ENCODE measurements at regions not wholly inside any gene's neighbourhood (a gene's known extent, or its start where the extent isn't known, plus 50 kb on each side); places are given as distances from the start of the nearest gene placed in this dataset.
A peak's percentile ranks its signal among the peaks of the same experiment; 100 is the strongest.
"Not testable (repeated sequence)": the region's sequence is repeated elsewhere in the genome, so short reads cannot be mapped to it uniquely, and the experiment has no call there.

- Mint-ChIP-seq H3K27ac (no peak overlapping the region), H3K9me3 (peaks cover 0 to 3% of the 10 kb centered on the region in 2 donors), H3K4me3 (no peak overlapping the region), H3K27me3 (no peaks in the 10 kb centered on the region), H3K36me3 (no peaks in the 10 kb centered on the region), H3K4me1 (no peaks in the 10 kb centered on the region)
- ATAC-seq (replicated peaks) (no peak), DNase-seq (no peak)
Measured at GRCh38 chr14:45621731-45622130, 368.7 kb upstream of the MIS18BP1 start.

GRCh38 chr14:45619831-45620230 lies 366.8 kb upstream of the MIS18BP1 start:
- no peak overlapping the region for H3K27ac Mint-ChIP-seq
- ATAC-seq (replicated peaks) (no peak), DNase-seq (no peak)
- no peaks in the 10 kb centered on the region for H3K27me3 Mint-ChIP-seq
- no peaks in the 10 kb centered on the region for H3K36me3 Mint-ChIP-seq
- no peaks in the 10 kb centered on the region for H3K4me1 Mint-ChIP-seq
- peaks cover 0 to 3% of the 10 kb centered on the region in 2 donors for H3K9me3 Mint-ChIP-seq
- no peak overlapping the region for H3K4me3 Mint-ChIP-seq

- Mint-ChIP-seq H3K27ac (no peak overlapping the region), H3K4me1 (no peaks in the 10 kb centered on the region), H3K4me3 (no peak overlapping the region), H3K27me3 (no peaks in the 10 kb centered on the region), H3K36me3 (no peaks in the 10 kb centered on the region), H3K9me3 (no peaks in the 10 kb centered on the region)
- DNase-seq: no peak
- ATAC-seq (replicated peaks): no peak
Measured at GRCh38 chr14:45610318-45610717, 357.3 kb upstream of the MIS18BP1 start.

GRCh38 chr14:45587142-45587541 lies 334.1 kb upstream of the MIS18BP1 start:
- H3K36me3 Mint-ChIP-seq: no peaks in the 10 kb centered on the region
- no peak for ATAC-seq (replicated peaks)
- no peaks in the 10 kb centered on the region for H3K27me3 Mint-ChIP-seq
- H3K9me3 Mint-ChIP-seq: peaks cover 11 to 14% of the 10 kb centered on the region in 2 donors
- no peak for DNase-seq
- H3K27ac Mint-ChIP-seq: no peak overlapping the region
- no peak overlapping the region for H3K4me3 Mint-ChIP-seq
- H3K4me1 Mint-ChIP-seq: no peaks in the 10 kb centered on the region

GRCh38 chr14:45559626-45560025 lies 306.6 kb upstream of the MIS18BP1 start:
- no peak overlapping the region for H3K4me3 Mint-ChIP-seq
- no peaks in the 10 kb centered on the region for H3K27me3 Mint-ChIP-seq
- H3K36me3 Mint-ChIP-seq: no peaks in the 10 kb centered on the region
- H3K9me3 Mint-ChIP-seq: peaks cover 0 to 2% of the 10 kb centered on the region in 2 donors
- ATAC-seq (replicated peaks) (peak in 1 of 2 donors; percentile 10), DNase-seq (no peak)
- H3K4me1 Mint-ChIP-seq: no peaks in the 10 kb centered on the region
- H3K27ac Mint-ChIP-seq: no peak overlapping the region

GRCh38 chr14:45558183-45558582 lies 305.2 kb upstream of the MIS18BP1 start:
- no peak for DNase-seq
- Mint-ChIP-seq H3K4me3 (no peak overlapping the region), H3K27ac (no peak overlapping the region), H3K27me3 (no peaks in the 10 kb centered on the region), H3K9me3 (no peaks in the 10 kb centered on the region), H3K36me3 (no peaks in the 10 kb centered on the region), H3K4me1 (no peaks in the 10 kb centered on the region)
- no peak for ATAC-seq (replicated peaks)

- no peak overlapping the region for H3K4me3 Mint-ChIP-seq
- ATAC-seq (replicated peaks): no peak
- H3K27me3 Mint-ChIP-seq: no peaks in the 10 kb centered on the region
- no peaks in the 10 kb centered on the region for H3K36me3 Mint-ChIP-seq
- no peaks in the 10 kb centered on the region for H3K4me1 Mint-ChIP-seq
- DNase-seq: no peak
- H3K9me3 Mint-ChIP-seq: peaks cover 0 to 3% of the 10 kb centered on the region in 2 donors
- H3K27ac Mint-ChIP-seq: no peak overlapping the region
Measured at GRCh38 chr14:45553981-45554380, 301.0 kb upstream of the MIS18BP1 start.

GRCh38 chr14:45551240-45551820 lies 298.3 kb upstream of the MIS18BP1 start:
- not testable (repeated sequence) for H3K4me3 Mint-ChIP-seq, DNase-seq

GRCh38 chr14:45531022-45531421 lies 278.0 kb upstream of the MIS18BP1 start:
- no peak for ATAC-seq (replicated peaks)
- no peaks in the 10 kb centered on the region for H3K36me3 Mint-ChIP-seq

More at GRCh38 chr14:45551240-45551820, 298.3 kb upstream of the MIS18BP1 start:
- ATAC-seq (replicated peaks); H3K4me1 Mint-ChIP-seq; H3K27ac Mint-ChIP-seq; H3K36me3 Mint-ChIP-seq; H3K27me3 Mint-ChIP-seq; H3K9me3 Mint-ChIP-seq: not testable (repeated sequence)

GRCh38 chr14:45526715-45527549 lies 273.9 kb upstream of the MIS18BP1 start:
- Mint-ChIP-seq H3K9me3 (peaks cover 2 to 3% of the 10 kb centered on the region in 2 donors), H3K4me3 (no peak overlapping the region), H3K36me3 (no peaks in the 10 kb centered on the region), H3K27ac (no peak overlapping the region), H3K4me1 (no peaks in the 10 kb centered on the region), H3K27me3 (no peaks in the 10 kb centered on the region)
- ATAC-seq (replicated peaks): peak; percentile 57 to 63
- no peak for DNase-seq

More at GRCh38 chr14:45531022-45531421, 278.0 kb upstream of the MIS18BP1 start:
- no peak for DNase-seq
- H3K27ac Mint-ChIP-seq: no peak overlapping the region
- H3K4me1 Mint-ChIP-seq: no peaks in the 10 kb centered on the region
- H3K27me3 Mint-ChIP-seq: no peaks in the 10 kb centered on the region
- H3K9me3 Mint-ChIP-seq: peaks cover 11 to 12% of the 10 kb centered on the region in 2 donors
- H3K4me3 Mint-ChIP-seq: no peak overlapping the region

- Mint-ChIP-seq H3K4me3 (no peak overlapping the region), H3K9me3 (peaks cover 0 to 2% of the 10 kb centered on the region in 2 donors), H3K36me3 (no peaks in the 10 kb centered on the region), H3K27ac (no peak overlapping the region), H3K27me3 (no peaks in the 10 kb centered on the region), H3K4me1 (no peaks in the 10 kb centered on the region)
- DNase-seq (no peak), ATAC-seq (replicated peaks) (no peak)
Measured at GRCh38 chr14:45519766-45520165, 266.8 kb upstream of the MIS18BP1 start.

- Mint-ChIP-seq H3K9me3 (peaks cover 0 to 1% of the 10 kb centered on the region in 2 donors), H3K27me3 (no peaks in the 10 kb centered on the region), H3K36me3 (no peaks in the 10 kb centered on the region), H3K4me3 (no peak overlapping the region), H3K27ac (no peak overlapping the region), H3K4me1 (no peaks in the 10 kb centered on the region)
- DNase-seq (no peak), ATAC-seq (replicated peaks) (no peak)
Measured at GRCh38 chr14:45492876-45493275, 239.9 kb upstream of the MIS18BP1 start.

- Mint-ChIP-seq H3K36me3 (no peaks in the 10 kb centered on the region), H3K4me1 (no peaks in the 10 kb centered on the region), H3K4me3 (no peak overlapping the region), H3K9me3 (peaks cover 0 to 1% of the 10 kb centered on the region in 2 donors), H3K27me3 (no peaks in the 10 kb centered on the region), H3K27ac (no peak overlapping the region)
- no peak for DNase-seq
- ATAC-seq (replicated peaks): no peak
Measured at GRCh38 chr14:45491914-45492313, 238.9 kb upstream of the MIS18BP1 start.

- no peak overlapping the region for H3K4me3 Mint-ChIP-seq
- H3K9me3 Mint-ChIP-seq: peaks cover 4 to 7% of the 10 kb centered on the region in 2 donors
- no peak for ATAC-seq (replicated peaks)
- H3K4me1 Mint-ChIP-seq: no peaks in the 10 kb centered on the region
- DNase-seq: no peak
- H3K27ac Mint-ChIP-seq: no peak overlapping the region
- H3K27me3 Mint-ChIP-seq: no peaks in the 10 kb centered on the region
- H3K36me3 Mint-ChIP-seq: no peaks in the 10 kb centered on the region
Measured at GRCh38 chr14:45486599-45486998, 233.6 kb upstream of the MIS18BP1 start.

GRCh38 chr14:45467023-45467422 lies 214.0 kb upstream of the MIS18BP1 start:
- Mint-ChIP-seq H3K4me1 (no peaks in the 10 kb centered on the region), H3K36me3 (no peaks in the 10 kb centered on the region), H3K27me3 (no peaks in the 10 kb centered on the region), H3K27ac (no peak overlapping the region), H3K4me3 (no peak overlapping the region), H3K9me3 (no peaks in the 10 kb centered on the region)
- no peak for DNase-seq
- ATAC-seq (replicated peaks): no peak
